ENCODE measurements at regions not wholly inside any gene's neighbourhood (a gene's known extent, or its start where the extent isn't known, plus 50 kb on each side); places are given as distances from the start of the nearest gene placed in this dataset.

DNA sequence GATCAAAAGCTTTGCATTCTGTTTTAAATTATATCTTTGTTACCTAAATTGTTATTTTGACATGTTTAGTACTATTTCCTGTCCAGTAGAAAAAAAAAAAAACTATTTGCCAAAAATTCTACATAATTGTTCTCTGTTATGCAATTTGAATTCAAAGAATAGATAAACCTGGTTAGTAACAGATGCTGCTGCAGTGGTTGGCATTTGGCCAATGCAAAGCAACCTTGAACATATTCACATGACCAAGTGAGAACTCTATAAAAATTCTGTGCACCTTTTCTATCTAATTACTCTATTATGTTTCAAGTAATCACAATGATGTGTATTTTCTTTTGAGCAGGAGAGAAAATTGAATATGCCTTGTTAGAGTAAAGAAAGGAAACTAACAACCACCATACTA is 1473.4 kb downstream of the RPA4 start:
- H3K9me3 Mint-ChIP-seq = no peaks in the 10 kb centered on the region
- H3K27me3 Mint-ChIP-seq = no peaks in the 10 kb centered on the region
- DNase-seq = no peak
- no peak for ATAC-seq
- H3K27ac Mint-ChIP-seq = no peak overlapping the region
- H3K4me1 Mint-ChIP-seq = no peaks in the 10 kb centered on the region
- H3K36me3 Mint-ChIP-seq (ENCODE audit: low read depth) = no peaks in the 10 kb centered on the region
- no peak overlapping the region for H3K4me3 Mint-ChIP-seq

DNA sequence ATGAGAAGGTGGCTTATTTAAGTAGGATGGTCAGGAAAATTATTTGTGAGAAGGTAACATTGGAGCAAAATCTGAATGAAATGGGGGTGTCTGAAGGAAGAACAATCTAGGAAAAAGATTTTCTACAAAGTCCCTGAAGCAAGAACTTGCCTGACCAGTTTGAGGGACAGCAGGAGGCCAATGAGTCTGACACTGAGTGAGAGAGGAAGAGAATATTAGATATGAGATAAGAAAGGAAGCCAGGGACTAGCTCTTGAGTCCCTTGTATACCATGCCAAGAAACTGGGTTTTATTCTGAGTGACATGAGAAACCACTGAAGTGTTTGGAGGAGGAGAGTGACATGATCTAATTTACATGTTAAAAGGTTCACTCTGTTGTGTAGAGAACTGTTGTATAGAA is 1478.9 kb downstream of the RPA4 start:
- Mint-ChIP-seq H3K9me3 (no peaks in the 10 kb centered on the region), H3K27me3 (no peaks in the 10 kb centered on the region), H3K36me3 (ENCODE audit: low read depth) (no peaks in the 10 kb centered on the region), H3K4me1 (no peaks in the 10 kb centered on the region), H3K27ac (no peak overlapping the region), H3K4me3 (no peak overlapping the region)
- DNase-seq (no peak), ATAC-seq (no peak)

DNA sequence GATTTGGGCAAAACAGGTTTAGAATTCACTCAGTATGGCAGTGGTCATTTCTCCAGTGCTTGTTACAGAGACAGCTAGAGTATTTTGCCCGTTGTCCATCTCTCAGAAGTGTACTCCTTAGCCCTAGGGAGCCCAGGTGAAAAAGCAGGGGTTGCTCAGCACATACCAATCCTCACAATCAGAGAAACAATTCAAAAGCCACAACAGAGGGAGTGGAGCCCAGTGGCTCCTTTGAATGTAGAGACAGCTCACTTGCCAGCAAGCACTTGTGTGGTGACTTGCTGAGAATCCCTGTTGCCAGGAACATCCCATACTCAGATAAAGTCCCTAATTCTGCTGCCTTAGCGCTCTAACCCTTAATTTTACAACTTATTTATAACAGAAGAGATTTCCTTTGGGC is 1488.3 kb downstream of the RPA4 start:
- no peak for DNase-seq
- no peak for ATAC-seq
- H3K4me1 Mint-ChIP-seq = no peaks in the 10 kb centered on the region
- no peaks in the 10 kb centered on the region for H3K36me3 Mint-ChIP-seq (ENCODE audit: low read depth)
- H3K27ac Mint-ChIP-seq = no peak overlapping the region
- no peaks in the 10 kb centered on the region for H3K9me3 Mint-ChIP-seq
- H3K4me3 Mint-ChIP-seq = no peak overlapping the region
- H3K27me3 Mint-ChIP-seq = no peaks in the 10 kb centered on the region

DNA sequence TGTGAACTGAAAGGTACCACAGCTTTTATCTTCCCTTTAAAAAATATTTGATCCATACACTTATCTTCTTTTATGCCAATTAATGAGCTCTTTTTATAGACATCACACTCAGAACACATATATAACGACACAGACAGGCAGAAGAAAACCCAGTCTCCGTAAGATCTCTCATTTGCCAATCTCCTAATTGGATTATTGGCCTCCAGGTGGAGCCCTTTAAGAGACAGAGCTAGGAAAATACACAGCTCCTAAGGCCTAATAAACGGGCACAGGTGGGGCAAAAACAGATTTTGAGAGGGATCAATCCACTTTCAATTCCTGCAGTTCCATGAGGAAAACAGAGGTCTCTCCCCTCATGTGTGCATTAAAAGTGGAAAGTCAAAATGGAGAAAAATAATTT is 1495.4 kb downstream of the RPA4 start:
- ATAC-seq = no peak
- no peak overlapping the region for H3K27ac Mint-ChIP-seq
- no peaks in the 10 kb centered on the region for H3K27me3 Mint-ChIP-seq
- H3K4me1 Mint-ChIP-seq = no peaks in the 10 kb centered on the region
- no peaks in the 10 kb centered on the region for H3K9me3 Mint-ChIP-seq
- no peak for DNase-seq
- no peak overlapping the region for H3K4me3 Mint-ChIP-seq
- H3K36me3 Mint-ChIP-seq (ENCODE audit: low read depth) = no peaks in the 10 kb centered on the region

DNA sequence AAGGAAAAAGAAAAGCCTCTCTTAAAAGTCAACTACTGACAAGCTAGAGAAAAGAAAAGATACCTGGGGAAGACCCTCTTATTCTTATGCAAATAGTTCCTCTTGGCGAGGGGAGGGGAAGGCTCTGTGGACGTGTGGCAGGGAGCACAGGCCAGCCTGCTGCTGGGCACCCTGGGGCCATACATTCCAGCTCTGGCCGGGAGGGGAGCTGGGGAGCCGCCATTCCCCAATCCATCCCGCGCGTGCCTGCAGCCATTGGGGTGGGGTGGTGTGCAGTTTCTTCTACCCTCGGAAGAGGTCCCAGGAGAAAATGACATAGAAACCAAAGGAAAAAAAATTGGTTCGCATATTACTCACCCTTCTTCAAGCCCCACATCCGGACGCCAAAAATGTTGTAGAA is 1496.4 kb downstream of the RPA4 start:
- H3K4me3 Mint-ChIP-seq = no peak overlapping the region
- no peak for ATAC-seq
- H3K36me3 Mint-ChIP-seq (ENCODE audit: low read depth) = no peaks in the 10 kb centered on the region
- no peaks in the 10 kb centered on the region for H3K9me3 Mint-ChIP-seq
- DNase-seq = no peak
- no peaks in the 10 kb centered on the region for H3K4me1 Mint-ChIP-seq
- no peaks in the 10 kb centered on the region for H3K27me3 Mint-ChIP-seq
- no peak overlapping the region for H3K27ac Mint-ChIP-seq

DNA sequence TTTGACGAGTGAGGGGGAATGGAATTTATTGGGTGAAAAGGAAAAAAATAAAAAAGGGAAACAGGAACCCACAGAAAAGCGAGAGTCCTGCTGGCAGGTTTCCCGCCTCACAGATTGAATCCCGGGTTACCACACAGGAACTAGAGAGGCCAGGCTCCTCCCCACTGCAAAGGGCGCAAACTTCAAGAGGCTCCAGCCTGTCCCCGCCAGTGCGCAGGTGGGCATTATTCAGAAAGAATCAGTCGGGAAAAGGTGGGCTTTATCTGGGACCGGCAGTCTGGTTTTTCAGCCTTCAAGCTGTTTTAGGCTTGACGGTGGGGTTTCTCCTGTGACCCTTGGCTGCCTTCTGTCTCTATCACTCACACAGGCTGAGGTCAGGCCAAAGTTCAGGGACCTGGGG is 1496.8 kb downstream of the RPA4 start:
- ATAC-seq (no peak), DNase-seq (no peak)
- H3K9me3 Mint-ChIP-seq = no peaks in the 10 kb centered on the region
- H3K4me1 Mint-ChIP-seq = no peaks in the 10 kb centered on the region
- no peak overlapping the region for H3K27ac Mint-ChIP-seq
- H3K27me3 Mint-ChIP-seq = no peaks in the 10 kb centered on the region
- no peak overlapping the region for H3K4me3 Mint-ChIP-seq
- H3K36me3 Mint-ChIP-seq (ENCODE audit: low read depth) = no peaks in the 10 kb centered on the region

DNA sequence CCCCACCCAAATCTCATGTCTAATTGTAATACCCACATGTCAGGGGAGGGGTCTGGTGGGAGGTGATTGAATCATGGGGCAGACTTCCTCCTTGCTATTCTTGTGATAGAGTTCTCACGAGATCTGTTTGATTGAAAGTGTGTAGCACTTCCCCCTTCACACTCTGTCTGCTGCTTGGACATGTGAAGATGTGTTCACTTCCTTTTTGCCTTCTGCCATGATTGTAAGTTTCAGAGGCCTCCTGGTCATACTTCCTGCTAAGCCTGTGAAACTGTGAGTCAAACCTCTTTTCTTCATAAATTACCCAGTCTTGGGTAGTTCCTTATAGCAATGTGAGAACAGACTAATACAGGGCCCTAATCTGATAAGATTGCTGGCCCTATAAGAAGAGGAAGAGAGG is 1514.8 kb downstream of the RPA4 start:
- DNase-seq (no peak), ATAC-seq (no peak)
- Mint-ChIP-seq H3K27me3 (no peaks in the 10 kb centered on the region), H3K4me3 (no peak overlapping the region), H3K4me1 (no peaks in the 10 kb centered on the region), H3K27ac (no peak overlapping the region), H3K9me3 (no peaks in the 10 kb centered on the region), H3K36me3 (ENCODE audit: low read depth) (no peaks in the 10 kb centered on the region)

DNA sequence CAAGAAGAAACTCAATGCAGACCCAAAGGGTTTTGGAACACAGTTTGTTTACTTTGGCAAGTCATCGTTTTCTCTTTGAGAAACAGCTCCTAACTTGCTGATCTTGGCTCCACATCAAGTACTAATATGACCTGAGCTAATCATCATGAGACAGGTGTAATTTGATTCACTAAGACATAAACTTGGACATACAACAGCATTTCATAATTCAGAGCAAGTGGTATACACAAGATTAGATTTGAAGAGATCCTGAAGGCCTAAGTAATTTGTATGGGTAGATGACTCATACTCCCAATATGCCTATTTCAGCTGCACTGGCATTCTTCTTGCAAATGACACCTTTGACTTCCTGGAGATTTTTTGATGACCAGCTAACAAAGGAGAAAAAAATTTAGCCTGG is 1521.7 kb downstream of the RPA4 start:
- Mint-ChIP-seq H3K27me3 (no peaks in the 10 kb centered on the region), H3K36me3 (ENCODE audit: low read depth) (no peaks in the 10 kb centered on the region), H3K27ac (no peak overlapping the region), H3K9me3 (no peaks in the 10 kb centered on the region), H3K4me1 (no peaks in the 10 kb centered on the region), H3K4me3 (no peak overlapping the region)
- no peak for ATAC-seq
- no peak for DNase-seq

DNA sequence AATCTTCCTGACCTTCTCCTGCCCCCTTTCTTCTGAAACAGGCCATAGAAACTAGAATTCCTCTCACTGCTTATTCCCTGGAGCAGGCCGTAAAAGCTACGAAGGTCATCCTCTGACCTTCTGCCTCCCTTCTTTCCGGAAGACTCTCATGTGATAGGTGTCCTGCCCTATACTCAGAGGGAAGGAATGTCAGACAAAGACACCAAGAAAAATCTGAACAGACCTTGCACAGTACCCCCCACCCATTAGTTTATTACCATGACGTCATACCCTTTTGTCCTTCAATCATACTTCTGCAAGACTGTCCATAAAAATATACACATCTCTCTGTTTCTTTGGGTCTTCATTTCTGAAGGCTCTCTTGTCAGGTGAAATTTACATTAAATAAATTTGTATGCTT is 1523.9 kb downstream of the RPA4 start:
- H3K9me3 Mint-ChIP-seq = no peaks in the 10 kb centered on the region
- no peaks in the 10 kb centered on the region for H3K4me1 Mint-ChIP-seq
- ATAC-seq (no peak), DNase-seq (no peak)
- H3K27ac Mint-ChIP-seq = no peak overlapping the region
- no peaks in the 10 kb centered on the region for H3K36me3 Mint-ChIP-seq (ENCODE audit: low read depth)
- H3K4me3 Mint-ChIP-seq = no peak overlapping the region
- H3K27me3 Mint-ChIP-seq = no peaks in the 10 kb centered on the region

DNA sequence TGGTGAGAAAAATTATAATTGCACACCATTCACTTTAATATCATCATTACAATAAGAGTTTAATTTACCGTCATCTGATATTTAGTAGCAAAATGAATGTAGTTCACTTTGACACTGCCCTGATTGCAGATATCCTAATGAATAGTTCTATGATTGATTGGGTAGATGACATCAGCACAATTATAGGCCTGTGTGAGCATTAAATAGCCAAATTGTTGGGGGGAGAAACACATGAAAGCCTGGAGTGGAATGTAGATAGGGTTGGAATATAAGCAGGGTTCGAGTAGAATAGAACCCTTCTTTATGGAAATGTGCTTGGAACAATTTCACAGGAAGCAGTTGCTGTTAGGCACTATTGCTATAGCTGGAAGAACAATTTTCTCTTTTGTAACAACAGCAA is 1526.2 kb downstream of the RPA4 start:
- Mint-ChIP-seq H3K4me1 (no peaks in the 10 kb centered on the region), H3K27me3 (no peaks in the 10 kb centered on the region), H3K9me3 (no peaks in the 10 kb centered on the region), H3K27ac (no peak overlapping the region), H3K4me3 (no peak overlapping the region), H3K36me3 (ENCODE audit: low read depth) (no peaks in the 10 kb centered on the region)
- ATAC-seq (no peak), DNase-seq (no peak)

DNA sequence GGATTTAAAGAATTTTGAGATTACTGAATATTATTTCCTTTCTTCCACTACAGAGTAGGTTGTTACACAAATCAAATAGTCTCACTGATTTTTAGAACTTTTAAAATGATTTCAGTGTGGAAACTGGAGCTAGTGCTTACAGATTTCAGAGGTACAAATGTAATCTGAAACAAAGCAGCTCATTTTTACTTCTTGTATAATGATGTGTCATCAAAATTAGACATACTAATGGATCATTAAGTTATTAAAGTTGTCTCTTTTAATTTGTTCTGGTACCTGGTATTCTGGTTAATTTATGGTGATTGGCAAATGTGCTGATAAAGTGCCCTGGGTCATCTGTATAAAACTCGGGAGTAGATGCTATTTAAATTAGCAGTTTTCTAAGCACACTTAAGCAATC is 1528.3 kb downstream of the RPA4 start:
- H3K9me3 Mint-ChIP-seq = no peaks in the 10 kb centered on the region
- H3K27ac Mint-ChIP-seq = no peak overlapping the region
- DNase-seq (no peak), ATAC-seq (no peak)
- H3K27me3 Mint-ChIP-seq = no peaks in the 10 kb centered on the region
- H3K36me3 Mint-ChIP-seq (ENCODE audit: low read depth) = no peaks in the 10 kb centered on the region
- H3K4me1 Mint-ChIP-seq = no peaks in the 10 kb centered on the region
- no peak overlapping the region for H3K4me3 Mint-ChIP-seq

DNA sequence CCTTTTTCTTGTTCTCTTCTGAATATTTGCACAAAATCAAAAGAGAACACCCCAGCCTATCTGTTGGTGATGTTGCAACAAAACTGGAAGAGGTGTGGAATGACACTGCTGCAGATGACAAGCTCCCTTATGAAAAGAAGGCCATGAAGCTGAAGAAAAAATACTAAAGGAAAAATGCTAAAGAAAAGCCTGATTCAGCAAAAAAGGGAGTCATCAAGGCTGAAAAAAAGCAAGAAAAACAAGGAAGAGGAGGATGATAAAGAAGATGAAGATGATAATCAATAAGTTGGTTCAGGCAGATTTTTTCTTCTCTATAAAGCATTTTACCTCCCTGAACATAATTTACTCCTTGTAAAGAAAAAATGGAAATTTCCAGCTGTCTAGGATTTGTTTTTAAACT is 1538.8 kb downstream of the RPA4 start:
- H3K36me3 Mint-ChIP-seq (ENCODE audit: low read depth) = no peaks in the 10 kb centered on the region
- H3K4me3 Mint-ChIP-seq = no peak overlapping the region
- H3K9me3 Mint-ChIP-seq = peaks cover 7% of the 10 kb centered on the region
- no peaks in the 10 kb centered on the region for H3K4me1 Mint-ChIP-seq
- no peaks in the 10 kb centered on the region for H3K27me3 Mint-ChIP-seq
- ATAC-seq (no peak), DNase-seq (no peak)
- no peak overlapping the region for H3K27ac Mint-ChIP-seq

DNA sequence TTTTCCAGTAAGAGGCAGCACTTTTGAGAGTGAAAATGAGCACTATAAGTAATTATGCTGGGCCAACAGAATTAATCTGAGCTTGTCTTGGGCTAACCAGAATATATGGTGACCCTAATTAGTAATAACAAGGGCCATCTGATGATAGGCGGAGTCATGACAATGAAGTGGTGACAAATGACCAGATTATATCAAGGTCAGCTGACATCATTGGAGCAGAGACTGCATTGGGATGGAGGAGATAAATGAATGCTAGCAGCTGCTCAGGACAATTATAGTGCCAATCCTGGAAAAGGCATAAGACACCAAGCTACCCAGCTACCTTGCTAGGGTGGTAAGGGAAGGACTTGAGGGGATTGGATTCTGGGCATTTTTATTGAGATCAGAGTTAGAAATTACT is 1548.7 kb downstream of the RPA4 start:
- DNase-seq = no peak
- no peaks in the 10 kb centered on the region for H3K36me3 Mint-ChIP-seq (ENCODE audit: low read depth)
- no peaks in the 10 kb centered on the region for H3K9me3 Mint-ChIP-seq
- H3K27me3 Mint-ChIP-seq = no peaks in the 10 kb centered on the region
- H3K27ac Mint-ChIP-seq = no peak overlapping the region
- H3K4me1 Mint-ChIP-seq = no peaks in the 10 kb centered on the region
- no peak overlapping the region for H3K4me3 Mint-ChIP-seq
- no peak for ATAC-seq

DNA sequence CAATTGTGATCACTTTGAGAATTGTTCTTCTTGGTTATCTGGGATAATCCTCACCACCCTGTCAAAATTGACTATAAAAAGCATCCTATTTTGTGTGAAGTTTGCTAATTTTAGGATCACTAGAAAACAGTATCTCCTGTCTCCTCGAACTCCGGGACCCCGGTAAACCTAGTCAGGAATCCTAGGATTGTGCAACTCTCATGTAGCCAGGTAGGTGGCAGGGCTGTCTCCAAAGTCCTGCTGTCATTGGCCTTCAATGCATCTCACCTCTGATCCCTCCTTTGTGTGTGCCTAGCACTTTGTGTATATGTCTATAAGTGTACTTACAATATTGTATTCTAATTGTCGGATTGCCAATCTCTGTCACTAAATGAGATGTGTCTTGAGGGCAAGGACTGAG is 1564.8 kb downstream of the RPA4 start:
- no peak overlapping the region for H3K27ac Mint-ChIP-seq
- H3K36me3 Mint-ChIP-seq (ENCODE audit: low read depth) = no peaks in the 10 kb centered on the region
- no peak for DNase-seq
- no peaks in the 10 kb centered on the region for H3K9me3 Mint-ChIP-seq
- no peak overlapping the region for H3K4me3 Mint-ChIP-seq
- H3K4me1 Mint-ChIP-seq = no peaks in the 10 kb centered on the region
- no peak for ATAC-seq
- H3K27me3 Mint-ChIP-seq = no peaks in the 10 kb centered on the region

DNA sequence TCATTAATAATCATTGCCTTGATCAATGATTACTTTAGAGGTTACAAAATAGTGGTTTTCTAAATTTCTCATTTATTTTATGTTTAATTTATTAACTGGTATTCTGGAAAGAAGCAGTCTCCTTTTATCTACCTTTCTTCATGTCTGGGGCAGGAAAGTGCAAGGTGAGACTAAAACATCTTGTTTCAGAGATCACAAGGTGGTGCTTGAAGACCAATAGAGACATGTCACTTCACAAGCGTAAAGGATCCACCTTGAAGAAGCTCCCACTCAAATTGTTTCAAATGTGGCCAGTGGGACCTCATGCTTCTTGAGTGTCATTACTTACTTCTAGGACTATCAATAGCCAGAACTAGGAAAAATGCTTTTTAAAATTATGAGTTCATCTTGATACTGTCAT is 1568.7 kb downstream of the RPA4 start:
- H3K4me1 Mint-ChIP-seq = no peaks in the 10 kb centered on the region
- no peaks in the 10 kb centered on the region for H3K9me3 Mint-ChIP-seq
- H3K36me3 Mint-ChIP-seq (ENCODE audit: low read depth) = no peaks in the 10 kb centered on the region
- H3K27ac Mint-ChIP-seq = no peak overlapping the region
- ATAC-seq (no peak), DNase-seq (no peak)
- no peaks in the 10 kb centered on the region for H3K27me3 Mint-ChIP-seq
- H3K4me3 Mint-ChIP-seq = no peak overlapping the region

DNA sequence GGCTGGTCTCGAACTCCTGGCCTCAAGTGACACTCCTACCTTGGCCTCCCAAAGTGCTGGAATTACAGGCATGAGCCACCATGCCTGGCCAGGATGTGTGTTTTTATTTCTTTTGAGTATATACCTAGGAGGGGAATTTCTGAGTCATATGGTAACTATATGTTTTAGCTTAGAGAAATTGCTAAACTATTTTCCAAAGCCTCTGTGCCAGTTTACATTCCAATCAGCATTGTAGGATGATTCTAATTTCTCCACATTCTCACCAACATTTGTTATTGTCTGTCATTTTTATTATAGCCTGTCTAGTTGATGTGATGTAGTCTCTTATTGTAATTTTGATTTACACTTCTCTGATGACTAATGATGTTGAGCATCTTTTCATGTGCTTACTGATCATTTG is 1576.0 kb downstream of the RPA4 start:
- Mint-ChIP-seq H3K4me1 (no peaks in the 10 kb centered on the region), H3K9me3 (no peaks in the 10 kb centered on the region), H3K27ac (no peak overlapping the region), H3K36me3 (ENCODE audit: low read depth) (no peaks in the 10 kb centered on the region), H3K27me3 (no peaks in the 10 kb centered on the region), H3K4me3 (no peak overlapping the region)
- ATAC-seq (no peak), DNase-seq (no peak)

DNA sequence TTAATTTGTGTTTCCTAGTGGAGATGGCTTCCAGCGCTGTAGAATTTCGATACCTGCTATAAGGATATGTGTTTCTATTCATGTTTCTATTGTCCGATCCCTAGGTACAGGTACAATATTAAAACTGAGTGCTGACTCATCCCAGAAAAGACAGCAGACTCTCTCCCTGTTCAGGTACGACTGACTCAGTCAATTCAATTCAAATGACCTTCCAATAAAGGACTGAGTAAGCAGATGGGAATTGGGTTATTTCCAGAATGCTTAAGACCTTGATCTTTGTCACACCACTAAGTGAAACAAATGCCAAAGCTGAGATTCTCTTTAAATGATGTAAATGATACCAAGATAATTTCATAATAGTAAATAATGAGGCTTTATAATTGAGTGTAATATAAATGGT is 1596.9 kb downstream of the RPA4 start:
- ATAC-seq = no peak
- Mint-ChIP-seq H3K27ac (no peak overlapping the region), H3K36me3 (ENCODE audit: low read depth) (no peaks in the 10 kb centered on the region), H3K27me3 (no peaks in the 10 kb centered on the region), H3K4me3 (no peak overlapping the region), H3K9me3 (no peaks in the 10 kb centered on the region), H3K4me1 (no peaks in the 10 kb centered on the region)
- no peak for DNase-seq

All from activated naive CD8-positive, alpha-beta T cell treated with anti-CD3 and anti-CD28 coated beads, Interleukin-2, amount 50 U/mL, for 24 hours (primary cell).